GM10248 (cell line): ENCODE measurements at regions not wholly inside any gene's neighbourhood (a gene's known extent, or its start where the extent isn't known, plus 50 kb on each side); places are given as distances from the start of the nearest gene placed in this dataset.

Experiments
- CTCF ChIA-PET: fragments of 300-600 bp; sonication (Branson Sonifier 250); formaldehyde crosslinking; extraction: SDS; loops from one replicate; lab custom pipeline; 2021; ENCODE audit warnings: antibody characterized with exemption; lab: Yijun Ruan, JAX
- POLR2A ChIA-PET: fragments of 350-650 bp; sonication (Branson Sonifier 250); formaldehyde crosslinking; extraction: SDS; loops from one replicate; lab custom pipeline; 2020; ENCODE audit warnings: antibody characterized with exemption; lab: Yijun Ruan, JAX
- DNase-seq: peaks from one replicate; pipeline ENCODE4 v3.0.0; 2012; ENCODE audit errors: extremely low spot score
- CTCF ChIP-seq: IDR thresholded peaks from 2 replicates; pipeline ENCODE4 v1.5.1; 2012; ENCODE audit warnings: mild to moderate bottlenecking, low read depth; ENCODE audit errors: extremely low read depth, missing control alignments, control extremely low read depth

DNA sequence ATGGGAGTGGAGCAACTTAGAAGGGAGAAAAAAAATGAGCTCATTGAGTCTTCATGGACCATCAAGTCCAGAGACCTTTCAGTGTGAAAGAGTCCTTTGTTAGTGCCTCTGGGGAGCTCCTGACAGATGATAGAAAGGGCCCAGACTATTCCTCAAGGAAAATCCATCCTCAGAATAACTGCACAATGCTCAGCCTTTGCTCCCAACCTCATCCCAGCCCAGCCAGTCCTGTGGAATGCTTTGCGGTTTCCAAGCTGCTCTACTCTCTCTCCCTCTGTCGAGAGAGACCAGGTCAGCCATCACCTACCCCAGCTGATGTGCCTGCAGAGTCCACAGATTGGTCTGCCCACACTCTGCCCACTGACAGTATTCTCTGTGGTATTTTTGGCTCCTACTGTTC is 406.2 kb downstream of the MFSD1 start:
- no peak for TF ChIP-seq CTCF
- CTCF ChIA-PET = interaction anchor here (1.2 to 1.6 kb wide), 2 partner anchors 13 to 21 kb away, joined by 3 to 5 read pairs; no protein-coding TSS in a partner anchor
- POLR2A ChIA-PET = interaction anchor here (0.6 kb wide), 1 partner anchor 11 kb away, joined by 4 read pairs; no protein-coding TSS in a partner anchor
- no peak for DNase-seq

- CTCF ChIA-PET = interaction anchor here (1.1 kb wide), 1 partner anchor 9 kb away, joined by 3 read pairs; no protein-coding TSS in a partner anchor
- DNase-seq = no peak
- POLR2A ChIA-PET = no interaction called here
- TF ChIP-seq CTCF = no peak
Measured at GRCh38 chr3:159209459-159209858, 407.6 kb downstream of the MFSD1 start.

DNA sequence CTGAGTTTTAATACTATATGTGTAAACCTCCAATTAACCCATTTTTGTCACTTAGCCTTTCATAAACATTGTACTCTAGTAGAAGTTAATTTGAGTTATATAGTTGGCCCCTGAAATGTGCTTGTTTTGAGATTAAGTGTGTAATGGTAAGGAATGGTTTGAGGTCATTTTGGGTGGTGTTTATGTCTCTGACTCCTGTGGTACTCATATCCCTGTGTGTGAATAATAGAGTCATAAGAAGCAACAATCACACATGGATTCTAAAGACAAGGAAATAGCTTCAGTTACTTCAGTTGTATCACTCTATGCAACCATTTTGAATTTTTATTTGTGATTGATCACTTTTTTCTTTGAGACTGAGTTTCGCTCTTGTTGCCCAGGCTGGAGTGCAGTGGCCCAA is 408.5 kb downstream of the MFSD1 start:
- DNase-seq = no peak
- CTCF ChIA-PET = no interaction called here
- TF ChIP-seq CTCF = no peak
- POLR2A ChIA-PET = no interaction called here

- POLR2A ChIA-PET = no interaction called here
- DNase-seq = no peak
- no peak for TF ChIP-seq CTCF
- CTCF ChIA-PET = interaction anchor here (1.0 kb wide), 1 partner anchor 14 kb away, joined by 4 read pairs; no protein-coding TSS in a partner anchor
Measured at GRCh38 chr3:159216311-159216710, 414.5 kb downstream of the MFSD1 start.

- no peak for DNase-seq
- TF ChIP-seq CTCF = no peak
- ChIA-PET CTCF (no interaction called here), POLR2A (no interaction called here)
Measured at GRCh38 chr3:159219231-159219630, 417.4 kb downstream of the MFSD1 start.

DNA sequence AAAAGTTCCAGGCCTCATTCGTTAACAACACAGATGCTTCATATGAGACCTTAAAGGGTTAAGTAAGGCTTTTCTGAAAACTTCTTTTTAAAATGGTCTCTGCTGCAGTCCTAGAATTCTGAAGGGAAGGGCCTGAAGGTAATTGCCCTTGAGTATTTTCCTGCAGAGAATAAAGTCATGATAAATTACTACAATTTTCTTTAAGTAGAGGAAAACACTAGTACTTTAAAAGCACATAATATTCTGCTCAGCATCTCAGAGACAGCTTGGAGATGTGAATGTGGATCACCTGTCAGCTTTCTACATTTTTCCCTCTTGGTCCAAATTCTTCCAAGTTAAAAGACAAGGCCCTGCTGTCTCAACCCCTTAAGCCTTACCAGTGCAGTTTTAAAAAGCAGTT is 419.5 kb downstream of the MFSD1 start:
- TF ChIP-seq CTCF = no peak
- CTCF ChIA-PET = interaction anchor here (1.5 kb wide), 1 partner anchor 14 kb away, joined by 5 read pairs; no protein-coding TSS in a partner anchor
- no peak for DNase-seq
- POLR2A ChIA-PET = no interaction called here

- no peak for TF ChIP-seq CTCF
- ChIA-PET POLR2A (no interaction called here), CTCF (interaction anchor here (0.8 kb wide), 1 partner anchor 10 kb away, joined by 4 read pairs; no protein-coding TSS in a partner anchor)
- no peak for DNase-seq
Measured at GRCh38 chr3:159229116-159229680, 427.3 kb downstream of the MFSD1 start.
